ENCODE measurements at regions not wholly inside any gene's neighbourhood (a gene's known extent, or its start where the extent isn't known, plus 50 kb on each side); places are given as distances from the start of the nearest gene placed in this dataset.

- Histone ChIP-seq H3K4me3 (ENCODE audit: low read depth, low read length) (no peak overlapping the region), H2BK12ac (ENCODE audit: low read length) (no peak overlapping the region), H3K79me1 (ENCODE audit: low read length) (no peaks in the 10 kb centered on the region), H3K4me2 (ENCODE audit: low read length) (no peak overlapping the region), H3K79me2 (ENCODE audit: control insufficient read depth, insufficient read depth, low read length, poor library complexity) (no peaks in the 10 kb centered on the region), H3K9ac (ENCODE audit: low read length) (no peak overlapping the region), H3K4me1 (ENCODE audit: control insufficient read depth in 1 of 2, insufficient read depth in 2 of 2, low read length in 2 of 2) (peaks cover 3 to 9% of the 10 kb centered on the region in 2 experiments), H3K9me3 (ENCODE audit: insufficient read depth, low read depth, low read length) (no peaks in the 10 kb centered on the region), H4K8ac (ENCODE audit: low read depth, low read length) (no peak overlapping the region), H4K91ac (ENCODE audit: low read depth, low read length) (no peak overlapping the region), H3K27me3 (ENCODE audit: insufficient read depth, low read length) (no peaks in the 10 kb centered on the region), H2AK5ac (ENCODE audit: low read length) (no peak overlapping the region), H3K23ac (ENCODE audit: low read length) (no peak overlapping the region), H2BK5ac (ENCODE audit: low read depth, low read length, poor library complexity) (no peak overlapping the region), H3K18ac (ENCODE audit: low read length) (no peak overlapping the region), H2AFZ (ENCODE audit: insufficient read depth, low read length, poor library complexity) (no peak overlapping the region), H4K12ac (ENCODE audit: low read depth, low read length) (no peak overlapping the region), H3K36me3 (ENCODE audit: control insufficient read depth in 1 of 2, insufficient read depth in 2 of 2, low read length in 2 of 2) (no peaks in the 10 kb centered on the region), H2BK120ac (ENCODE audit: insufficient read depth, low read length, poor library complexity) (no peak overlapping the region), H3K4ac (ENCODE audit: low read depth, low read length) (no peak overlapping the region), H3K27ac (ENCODE audit: low read depth, low read length) (no peak overlapping the region), H3K14ac (ENCODE audit: low read length) (no peak overlapping the region)
- no CpG with 5 or more reads among the region's 1 CpG for WGBS (ENCODE audit: extremely low coverage, insufficient coverage, insufficient read length)
- DNase-seq, result no peak
Measured at GRCh38 chr1:175845985-175846384, 102.6 kb upstream of the TNR start.

- H3K9me3 ChIP-seq (ENCODE audit: insufficient read depth, low read depth, low read length), result no peaks in the 10 kb centered on the region
- no CpG with 5 or more reads among the region's 3 CpGs for WGBS (ENCODE audit: extremely low coverage, insufficient coverage, insufficient read length)
Measured at GRCh38 chr1:175845338-175845737, 101.9 kb upstream of the TNR start.

GRCh38 chr1:175844877-175845276 lies 101.5 kb upstream of the TNR start:
- Histone ChIP-seq H2BK120ac (ENCODE audit: insufficient read depth, low read length, poor library complexity) (no peak overlapping the region), H4K12ac (ENCODE audit: low read depth, low read length) (no peak overlapping the region), H3K36me3 (ENCODE audit: control insufficient read depth in 1 of 2, insufficient read depth in 2 of 2, low read length in 2 of 2) (no peaks in the 10 kb centered on the region), H3K14ac (ENCODE audit: low read length) (no peak overlapping the region), H3K4me3 (ENCODE audit: low read depth, low read length) (no peak overlapping the region), H3K4me2 (ENCODE audit: low read length) (no peak overlapping the region), H3K79me1 (ENCODE audit: low read length) (no peaks in the 10 kb centered on the region), H3K23ac (ENCODE audit: low read length) (no peak overlapping the region), H3K79me2 (ENCODE audit: control insufficient read depth, insufficient read depth, low read length, poor library complexity) (no peaks in the 10 kb centered on the region), H2AK5ac (ENCODE audit: low read length) (no peak overlapping the region), H4K8ac (ENCODE audit: low read depth, low read length) (no peak overlapping the region), H3K9me3 (ENCODE audit: insufficient read depth, low read depth, low read length) (no peaks in the 10 kb centered on the region), H2BK5ac (ENCODE audit: low read depth, low read length, poor library complexity) (no peak overlapping the region), H4K91ac (ENCODE audit: low read depth, low read length) (no peak overlapping the region), H2AFZ (ENCODE audit: insufficient read depth, low read length, poor library complexity) (no peak overlapping the region), H3K4ac (ENCODE audit: low read depth, low read length) (no peak overlapping the region), H2BK12ac (ENCODE audit: low read length) (no peak overlapping the region), H3K27ac (ENCODE audit: low read depth, low read length) (no peak overlapping the region), H3K4me1 (ENCODE audit: control insufficient read depth in 1 of 2, insufficient read depth in 2 of 2, low read length in 2 of 2) (peaks cover 3 to 12% of the 10 kb centered on the region in 2 experiments), H3K9ac (ENCODE audit: low read length) (no peak overlapping the region), H3K27me3 (ENCODE audit: insufficient read depth, low read length) (no peaks in the 10 kb centered on the region), H3K18ac (ENCODE audit: low read length) (no peak overlapping the region)
- no CpG with 5 or more reads among the region's 2 CpGs for WGBS (ENCODE audit: extremely low coverage, insufficient coverage, insufficient read length)
- DNase-seq, result no peak

More at GRCh38 chr1:175845338-175845737, 101.9 kb upstream of the TNR start:
- H3K4me2 ChIP-seq (ENCODE audit: low read length), result no peak overlapping the region
- H2BK120ac ChIP-seq (ENCODE audit: insufficient read depth, low read length, poor library complexity), result no peak overlapping the region
- H4K91ac ChIP-seq (ENCODE audit: low read depth, low read length), result no peak overlapping the region
- no peak overlapping the region for H2BK5ac ChIP-seq (ENCODE audit: low read depth, low read length, poor library complexity)
- DNase-seq, result no peak
- no peak overlapping the region for H2AFZ ChIP-seq (ENCODE audit: insufficient read depth, low read length, poor library complexity)
- H3K27me3 ChIP-seq (ENCODE audit: insufficient read depth, low read length), result no peaks in the 10 kb centered on the region
- H3K4me1 ChIP-seq (ENCODE audit: control insufficient read depth in 1 of 2, insufficient read depth in 2 of 2, low read length in 2 of 2), result peaks cover 3 to 9% of the 10 kb centered on the region in 2 experiments
- H3K27ac ChIP-seq (ENCODE audit: low read depth, low read length), result no peak overlapping the region
- no peak overlapping the region for H3K9ac ChIP-seq (ENCODE audit: low read length)
- H3K79me1 ChIP-seq (ENCODE audit: low read length), result no peaks in the 10 kb centered on the region
- H3K4ac ChIP-seq (ENCODE audit: low read depth, low read length), result no peak overlapping the region
- no peaks in the 10 kb centered on the region for H3K36me3 ChIP-seq (ENCODE audit: control insufficient read depth in 1 of 2, insufficient read depth in 2 of 2, low read length in 2 of 2)
- H2AK5ac ChIP-seq (ENCODE audit: low read length), result no peak overlapping the region
- H3K79me2 ChIP-seq (ENCODE audit: control insufficient read depth, insufficient read depth, low read length, poor library complexity), result no peaks in the 10 kb centered on the region
- H3K18ac ChIP-seq (ENCODE audit: low read length), result no peak overlapping the region
- no peak overlapping the region for H2BK12ac ChIP-seq (ENCODE audit: low read length)
- no peak overlapping the region for H4K8ac ChIP-seq (ENCODE audit: low read depth, low read length)
- H3K4me3 ChIP-seq (ENCODE audit: low read depth, low read length), result no peak overlapping the region
- no peak overlapping the region for H3K23ac ChIP-seq (ENCODE audit: low read length)
- no peak overlapping the region for H4K12ac ChIP-seq (ENCODE audit: low read depth, low read length)
- no peak overlapping the region for H3K14ac ChIP-seq (ENCODE audit: low read length)

- H4K91ac ChIP-seq (ENCODE audit: low read depth, low read length), result no peak overlapping the region
- no peak overlapping the region for H3K4ac ChIP-seq (ENCODE audit: low read depth, low read length)
- H3K18ac ChIP-seq (ENCODE audit: low read length), result no peak overlapping the region
- H3K4me1 ChIP-seq (ENCODE audit: control insufficient read depth in 1 of 2, insufficient read depth in 2 of 2, low read length in 2 of 2), result peaks cover 3 to 15% of the 10 kb centered on the region in 2 experiments
- no peak overlapping the region for H2BK5ac ChIP-seq (ENCODE audit: low read depth, low read length, poor library complexity)
- H3K27ac ChIP-seq (ENCODE audit: low read depth, low read length), result no peak overlapping the region
- H3K9ac ChIP-seq (ENCODE audit: low read length), result no peak overlapping the region
- no peak for DNase-seq
- H3K9me3 ChIP-seq (ENCODE audit: insufficient read depth, low read depth, low read length), result no peaks in the 10 kb centered on the region
- no peak overlapping the region for H2AK5ac ChIP-seq (ENCODE audit: low read length)
- H3K79me1 ChIP-seq (ENCODE audit: low read length), result no peaks in the 10 kb centered on the region
- no peaks in the 10 kb centered on the region for H3K27me3 ChIP-seq (ENCODE audit: insufficient read depth, low read length)
- H2BK120ac ChIP-seq (ENCODE audit: insufficient read depth, low read length, poor library complexity), result no peak overlapping the region
- H3K4me2 ChIP-seq (ENCODE audit: low read length), result no peak overlapping the region
- no peak overlapping the region for H2BK12ac ChIP-seq (ENCODE audit: low read length)
- WGBS (ENCODE audit: extremely low coverage, insufficient coverage, insufficient read length), result no CpG with 5 or more reads among the region's 1 CpG
- no peaks in the 10 kb centered on the region for H3K36me3 ChIP-seq (ENCODE audit: control insufficient read depth in 1 of 2, insufficient read depth in 2 of 2, low read length in 2 of 2)
- no peak overlapping the region for H3K23ac ChIP-seq (ENCODE audit: low read length)
- no peak overlapping the region for H3K4me3 ChIP-seq (ENCODE audit: low read depth, low read length)
- H4K8ac ChIP-seq (ENCODE audit: low read depth, low read length), result no peak overlapping the region
- no peak overlapping the region for H2AFZ ChIP-seq (ENCODE audit: insufficient read depth, low read length, poor library complexity)
- no peaks in the 10 kb centered on the region for H3K79me2 ChIP-seq (ENCODE audit: control insufficient read depth, insufficient read depth, low read length, poor library complexity)
- H4K12ac ChIP-seq (ENCODE audit: low read depth, low read length), result no peak overlapping the region
- no peak overlapping the region for H3K14ac ChIP-seq (ENCODE audit: low read length)
Measured at GRCh38 chr1:175842550-175842949, 99.2 kb upstream of the TNR start.
